Mesothelial cell of epicardium (in vitro differentiated cells): ENCODE measurements at regions not wholly inside any gene's neighbourhood (a gene's known extent, or its start where the extent isn't known, plus 50 kb on each side); places are given as distances from the start of the nearest gene placed in this dataset.

Experiments used
- DNase-seq, 2 experiments: peaks; one replicate each; pipeline ENCODE4 v3.0.0; 2021; ENCODE audit warnings: low spot score in 2 of 2; ENCODE audit not compliant: unreplicated experiment in 2 of 2
- H3K27ac Mint-ChIP-seq: 2 replicates; pipeline ENCODE4 v1.8.0; 2021; ENCODE audit warnings: mixed read lengths
- H3K27me3 Mint-ChIP-seq: 2 replicates; pipeline ENCODE4 v1.8.0; 2021; ENCODE audit warnings: low read depth, mixed read lengths
- H3K36me3 Mint-ChIP-seq: 2 replicates; pipeline ENCODE4 v1.8.0; 2021; ENCODE audit warnings: mixed read lengths
- H3K4me1 Mint-ChIP-seq: 2 replicates; pipeline ENCODE4 v1.8.0; 2021; ENCODE audit warnings: mixed read lengths
- H3K4me3 Mint-ChIP-seq: 2 replicates; pipeline ENCODE4 v1.8.0; 2021; ENCODE audit warnings: mild to moderate bottlenecking, moderate library complexity, mixed read lengths
- H3K9me3 Mint-ChIP-seq: 2 replicates; pipeline ENCODE4 v1.8.0; 2021; ENCODE audit warnings: mixed read lengths
- TF ChIP-seq, protein P1 (sequence below): fragments of 200-600 bp; sonication (generic); IDR thresholded peaks from one replicate; pipeline ENCODE4 v1.5.0; 2021; ENCODE audit warnings: antibody characterized with exemption; ENCODE audit not compliant: unreplicated experiment

DNA sequence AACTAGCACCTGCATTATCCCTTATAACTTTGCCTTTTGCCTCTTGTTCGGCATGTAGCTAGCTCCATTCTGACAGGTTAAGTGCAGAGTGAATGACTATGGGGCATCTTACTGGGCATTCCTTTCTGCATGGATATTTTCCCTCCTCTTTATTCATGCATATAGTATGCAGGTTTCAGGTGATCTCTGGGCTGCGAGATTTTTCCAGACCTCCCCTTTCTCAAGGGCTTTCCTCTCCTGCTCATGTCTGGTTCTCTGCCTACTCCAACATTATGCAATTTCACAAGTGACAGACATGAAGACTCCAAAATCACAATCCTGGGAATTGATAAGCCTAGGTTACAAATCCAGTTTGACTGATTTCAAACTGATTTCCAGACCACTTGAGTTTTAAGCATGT, 503.8 kb downstream of the NXPH1 start:
- Mint-ChIP-seq H3K4me1 (no peaks in the 10 kb centered on the region), H3K27me3 (peaks cover 5% of the 10 kb centered on the region), H3K27ac (no peak overlapping the region), H3K36me3 (no peaks in the 10 kb centered on the region), H3K9me3 (peaks cover 4% of the 10 kb centered on the region), H3K4me3 (no peak overlapping the region)
- no peak for DNase-seq
- TF ChIP-seq, protein P1, sequence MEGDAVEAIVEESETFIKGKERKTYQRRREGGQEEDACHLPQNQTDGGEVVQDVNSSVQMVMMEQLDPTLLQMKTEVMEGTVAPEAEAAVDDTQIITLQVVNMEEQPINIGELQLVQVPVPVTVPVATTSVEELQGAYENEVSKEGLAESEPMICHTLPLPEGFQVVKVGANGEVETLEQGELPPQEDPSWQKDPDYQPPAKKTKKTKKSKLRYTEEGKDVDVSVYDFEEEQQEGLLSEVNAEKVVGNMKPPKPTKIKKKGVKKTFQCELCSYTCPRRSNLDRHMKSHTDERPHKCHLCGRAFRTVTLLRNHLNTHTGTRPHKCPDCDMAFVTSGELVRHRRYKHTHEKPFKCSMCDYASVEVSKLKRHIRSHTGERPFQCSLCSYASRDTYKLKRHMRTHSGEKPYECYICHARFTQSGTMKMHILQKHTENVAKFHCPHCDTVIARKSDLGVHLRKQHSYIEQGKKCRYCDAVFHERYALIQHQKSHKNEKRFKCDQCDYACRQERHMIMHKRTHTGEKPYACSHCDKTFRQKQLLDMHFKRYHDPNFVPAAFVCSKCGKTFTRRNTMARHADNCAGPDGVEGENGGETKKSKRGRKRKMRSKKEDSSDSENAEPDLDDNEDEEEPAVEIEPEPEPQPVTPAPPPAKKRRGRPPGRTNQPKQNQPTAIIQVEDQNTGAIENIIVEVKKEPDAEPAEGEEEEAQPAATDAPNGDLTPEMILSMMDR: no peak

DNA sequence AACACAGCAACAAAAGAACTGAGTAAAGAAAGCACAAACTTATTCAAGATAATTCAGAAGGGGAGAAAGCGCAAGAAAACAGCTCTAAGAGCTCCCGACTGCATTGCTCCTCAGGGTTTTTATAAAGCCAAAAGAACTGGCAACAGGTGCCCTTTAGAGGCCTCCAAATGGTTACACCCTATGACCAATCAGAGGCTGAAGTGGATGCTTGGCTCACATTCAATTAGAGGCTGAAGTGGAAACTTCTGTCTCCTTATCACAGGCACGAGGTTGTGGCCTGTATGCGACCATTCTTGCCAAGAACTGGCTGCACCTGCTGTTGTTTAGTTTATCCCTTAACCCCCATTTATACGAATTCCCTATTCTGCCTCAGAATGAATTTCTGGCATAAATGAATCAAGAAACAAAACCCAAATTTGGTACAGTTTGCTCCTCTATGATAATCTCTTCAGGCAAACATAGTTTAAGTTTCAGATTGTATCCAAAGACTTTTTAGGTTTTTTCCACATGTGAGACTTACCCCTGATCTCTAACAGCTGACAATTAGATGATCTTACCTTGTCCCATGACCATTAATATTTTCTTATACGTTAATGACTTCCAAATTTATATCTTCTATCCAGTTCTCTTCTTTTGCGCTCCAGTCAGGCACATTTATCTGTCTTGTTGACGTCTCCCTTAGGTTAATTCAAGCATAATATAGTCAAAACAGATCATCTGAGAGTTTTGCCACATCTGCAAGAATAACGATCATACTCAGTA, 504.8 kb downstream of the NXPH1 start:
- Mint-ChIP-seq H3K27ac (no peak overlapping the region), H3K4me1 (no peaks in the 10 kb centered on the region), H3K36me3 (no peaks in the 10 kb centered on the region), H3K4me3 (no peak overlapping the region), H3K9me3 (peaks cover 4% of the 10 kb centered on the region), H3K27me3 (peaks cover 5% of the 10 kb centered on the region)
- TF ChIP-seq, protein P1: no peak
- no peak for DNase-seq

DNA sequence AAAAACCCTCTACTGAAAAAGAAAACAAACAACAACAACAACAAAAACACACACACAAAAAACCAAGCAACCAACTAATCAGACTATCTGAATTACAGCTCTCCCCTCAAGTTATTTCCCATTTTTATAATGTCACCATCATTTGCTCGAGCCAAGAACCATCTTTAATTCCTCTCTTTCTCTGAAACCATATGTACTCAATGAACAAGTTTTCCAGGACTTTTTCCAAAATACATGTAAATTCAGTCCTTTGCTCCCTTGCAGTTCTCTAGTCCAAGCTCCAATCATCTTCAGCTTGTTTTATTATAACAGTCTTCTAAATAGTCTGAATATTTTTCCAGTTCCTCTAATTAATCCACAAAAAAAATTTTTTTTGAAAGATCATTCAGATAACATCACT, 506.0 kb downstream of the NXPH1 start:
- H3K4me1 Mint-ChIP-seq: no peaks in the 10 kb centered on the region
- H3K4me3 Mint-ChIP-seq: no peak overlapping the region
- no peaks in the 10 kb centered on the region for H3K36me3 Mint-ChIP-seq
- H3K27ac Mint-ChIP-seq: no peak overlapping the region
- TF ChIP-seq, protein P1: no peak
- DNase-seq: no peak
- H3K9me3 Mint-ChIP-seq: no peaks in the 10 kb centered on the region
- peaks cover 5% of the 10 kb centered on the region for H3K27me3 Mint-ChIP-seq

DNA sequence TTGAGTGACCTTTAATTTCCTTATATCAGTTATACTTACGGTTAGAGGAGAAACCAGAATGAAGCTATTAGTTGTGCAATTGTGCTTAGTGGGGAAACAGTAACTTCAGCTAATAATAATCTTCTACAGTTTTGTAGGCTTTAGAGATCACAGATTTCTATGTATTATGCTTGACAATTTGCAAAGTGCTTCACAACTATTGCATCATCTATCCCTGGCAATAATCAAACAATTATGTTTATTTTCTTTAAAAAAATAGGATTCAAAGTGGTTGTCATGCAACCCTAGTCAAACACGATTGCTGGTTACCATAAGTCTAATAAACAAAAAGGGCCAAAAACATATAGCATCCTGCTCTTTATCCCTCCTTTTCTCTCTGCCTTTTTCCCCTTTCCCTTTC, 530.3 kb downstream of the NXPH1 start:
- Mint-ChIP-seq H3K9me3 (no peaks in the 10 kb centered on the region), H3K4me3 (no peak overlapping the region), H3K27ac (no peak overlapping the region), H3K27me3 (peaks cover 5% of the 10 kb centered on the region), H3K36me3 (no peaks in the 10 kb centered on the region), H3K4me1 (peaks cover 7% of the 10 kb centered on the region)
- DNase-seq: no peak
- TF ChIP-seq, protein P1: no peak

DNA sequence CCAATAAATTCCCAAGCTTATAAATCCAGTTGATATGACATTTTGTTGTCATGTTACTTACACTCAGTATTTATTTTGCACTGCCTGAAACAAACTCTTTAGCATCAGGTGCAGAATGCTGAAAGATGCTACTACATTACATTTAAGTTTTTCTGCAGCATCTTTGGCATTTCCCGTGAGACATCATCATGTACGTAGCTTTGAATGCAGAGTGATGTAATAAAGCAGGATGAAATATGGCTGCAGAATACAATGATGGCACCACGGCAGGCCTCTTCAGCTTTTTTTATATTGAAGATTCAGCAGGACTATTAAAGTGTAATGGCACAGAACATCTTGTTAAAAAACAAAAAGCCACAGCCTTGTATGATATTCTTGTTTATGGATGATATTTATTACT, 531.8 kb downstream of the NXPH1 start:
- H3K27ac Mint-ChIP-seq: no peak overlapping the region
- no peak overlapping the region for H3K4me3 Mint-ChIP-seq
- no peaks in the 10 kb centered on the region for H3K36me3 Mint-ChIP-seq
- DNase-seq: no peak
- peaks cover 17% of the 10 kb centered on the region for H3K4me1 Mint-ChIP-seq
- peaks cover 5% of the 10 kb centered on the region for H3K27me3 Mint-ChIP-seq
- H3K9me3 Mint-ChIP-seq: no peaks in the 10 kb centered on the region
- TF ChIP-seq, protein P1: no peak

DNA sequence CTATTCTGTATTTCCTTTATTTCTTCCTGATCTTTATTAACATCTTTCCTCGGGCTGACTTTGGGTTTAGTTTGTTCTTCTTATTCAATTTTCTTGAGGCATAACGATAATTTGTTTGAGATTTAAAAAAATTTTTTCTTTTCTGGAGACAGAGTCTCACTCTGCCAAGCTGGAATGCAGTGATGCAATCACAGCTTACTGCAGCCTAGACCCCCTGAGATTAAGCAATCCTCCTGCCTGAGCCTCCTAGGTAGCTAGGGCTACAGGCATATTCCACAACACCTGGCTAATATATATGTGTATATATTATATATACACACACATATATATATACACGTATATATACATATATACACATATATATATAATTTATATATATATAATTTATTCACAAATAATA, 540.2 kb downstream of the NXPH1 start:
- DNase-seq: no peak
- H3K27me3 Mint-ChIP-seq: no peaks in the 10 kb centered on the region
- no peak overlapping the region for H3K4me3 Mint-ChIP-seq
- no peak overlapping the region for H3K27ac Mint-ChIP-seq
- H3K4me1 Mint-ChIP-seq: peaks cover 11% of the 10 kb centered on the region
- no peaks in the 10 kb centered on the region for H3K36me3 Mint-ChIP-seq
- TF ChIP-seq, protein P1: no peak
- peaks cover 7% of the 10 kb centered on the region for H3K9me3 Mint-ChIP-seq
